GM12878 (cell line): ENCODE measurements at regions not wholly inside any gene's neighbourhood (a gene's known extent, or its start where the extent isn't known, plus 50 kb on each side); places are given as distances from the start of the nearest gene placed in this dataset.

ENCODE experiments used
- ATAC-seq: fragments of 200-7000 bp; cut with Tn5 transposase; 3 replicates; pipeline ENCODE4 v1.9.1; 2020; ENCODE audit warnings: mild to moderate bottlenecking, moderate library complexity
- BruUV-seq: library from RNA; stranded (reverse); fragments of 400-500 nt; replicated peaks from 2 replicates; lab custom pipeline; 2021; lab: Mats Ljungman, UMichigan
- CTCF ChIA-PET: fragments of 300-600 bp; sonication (Branson Sonifier 250); formaldehyde crosslinking; extraction: SDS; loops from one replicate; lab custom pipeline; 2021; ENCODE audit warnings: inconsistent platforms; lab: Yijun Ruan, JAX
- POLR2A ChIA-PET: fragments of 350-600 bp; formaldehyde crosslinking; extraction: SDS; loops from one replicate; lab custom pipeline; 2021; ENCODE audit warnings: inconsistent platforms; lab: Charles Lee
- RAD21 ChIA-PET: fragments of 300-600 bp; sonication (Branson Sonifier 250); formaldehyde crosslinking; loops from one replicate; lab custom pipeline; 2023; ENCODE audit warnings: antibody characterized with exemption; ENCODE audit not compliant: unreplicated experiment; lab: Charles Lee
- SMC1A ChIA-PET: fragments of 300-600 bp; sonication (Branson Sonifier 250); formaldehyde crosslinking; loops from one replicate; lab custom pipeline; 2023; ENCODE audit not compliant: unreplicated experiment, uncharacterized antibody; lab: Charles Lee
- DNase-seq: peaks from one replicate; pipeline ENCODE4 v3.0.0-alpha.2; 2011; ENCODE audit warnings: low read depth, low spot score
- FAIRE-seq: peaks from 3 replicates; lab custom pipeline; 2011; peaks lifted over from hg19 to GRCh38; lab: Jason Lieb, UNC
- H2AFZ ChIP-seq: 2 replicates; pipeline ENCODE4 v1.6.0; 2011; ENCODE audit warnings: low read depth, low read length, control low read depth; ENCODE audit not compliant: control insufficient read depth
- H3K27ac ChIP-seq: 2 replicates; pipeline ENCODE4 v1.5.1; 2011; ENCODE audit warnings: control low read depth; ENCODE audit not compliant: control insufficient read depth, insufficient read depth
- H3K27me3 ChIP-seq, 2 experiments: replicated peaks in 1 of 2; 2 replicates each; pipeline versions ENCODE4 v1.6.0 to v1.6.1; 2011; ENCODE audit warnings: low read length in 1 of 2; ENCODE audit not compliant: control insufficient read depth in 2 of 2, insufficient read depth in 2 of 2
- H3K36me3 ChIP-seq, 2 experiments: 2 replicates each; pipeline ENCODE4 v1.5.1; 2011; ENCODE audit warnings: low read length in 1 of 2; ENCODE audit not compliant: control insufficient read depth in 2 of 2, insufficient read depth in 2 of 2
- H3K4me1 ChIP-seq: 2 replicates; pipeline ENCODE4 v1.6.1; 2011; ENCODE audit warnings: mild to moderate bottlenecking, low read length, moderate library complexity, mixed read lengths; ENCODE audit not compliant: control insufficient read depth, insufficient read depth
- H3K4me2 ChIP-seq: 2 replicates; pipeline ENCODE4 v1.6.0; 2011; ENCODE audit warnings: control low read depth; ENCODE audit not compliant: control insufficient read depth, insufficient read depth
- H3K4me3 ChIP-seq: fragments of 200-600 bp; sonication (generic); 2 replicates; pipeline ENCODE4 v1.5.1; 2016
- H3K79me2 ChIP-seq: 2 replicates; pipeline ENCODE4 v1.6.0; 2011; ENCODE audit warnings: low read length; ENCODE audit not compliant: control insufficient read depth, insufficient read depth
- H3K9ac ChIP-seq: 2 replicates; pipeline ENCODE4 v1.8.0; 2011; ENCODE audit warnings: low read length, control low read depth, mixed read lengths; ENCODE audit not compliant: control insufficient read depth, insufficient read depth
- H3K9me3 ChIP-seq: replicated peaks from 3 replicates; pipeline ENCODE4 v1.5.1; 2011; ENCODE audit warnings: mild to moderate bottlenecking, low read length; ENCODE audit not compliant: control insufficient read depth, insufficient read depth
- H4K20me1 ChIP-seq: 2 replicates; pipeline ENCODE4 v1.6.0; 2011; ENCODE audit not compliant: control insufficient read depth, insufficient read depth
- BCLAF1 ChIP-seq: fragments of 450-650 bp; IDR thresholded peaks from 2 replicates; pipeline ENCODE4 v1.6.1; 2017; ENCODE audit warnings: antibody characterized with exemption, mild to moderate bottlenecking, moderate library complexity
- E2F4 ChIP-seq: IDR thresholded peaks from 2 replicates; pipeline ENCODE4 v1.6.1; 2012; ENCODE audit warnings: low read depth, low read length, improper control_type of control experiment
- ETV6 ChIP-seq, 2 experiments: fragments of 450-650 bp in 1 of 2; IDR thresholded peaks in 1 of 2; conservative IDR thresholded peaks in 1 of 2; 2 replicates each; pipeline ENCODE4 v1.6.1; 2014; ENCODE audit warnings: antibody characterized with exemption in 1 of 2, borderline replicate concordance in 1 of 2, low read depth in 1 of 2, mild to moderate bottlenecking in 1 of 2, moderate library complexity in 1 of 2
- HCFC1 ChIP-seq: fragments of 150-350 bp; IDR thresholded peaks from 2 replicates; pipeline ENCODE4 v1.6.1; 2014; ENCODE audit warnings: low read length
- JUND ChIP-seq: IDR thresholded peaks from 2 replicates; pipeline ENCODE4 v1.6.1; 2012; ENCODE audit warnings: low read depth, mild to moderate bottlenecking, low read length, improper control_type of control experiment, moderate library complexity
- MEF2B ChIP-seq: fragments of 450-650 bp; IDR thresholded peaks from 2 replicates; pipeline ENCODE4 v1.6.1; 2018; ENCODE audit warnings: mild to moderate bottlenecking, moderate library complexity; ENCODE audit not compliant: partially characterized antibody, poor library complexity, severe bottlenecking
- MTA2 ChIP-seq: fragments of 450-650 bp; IDR thresholded peaks from 2 replicates; pipeline ENCODE4 v1.6.1; 2016; ENCODE audit warnings: low read depth, mild to moderate bottlenecking, moderate library complexity
- NFXL1 ChIP-seq: fragments of 450-650 bp; IDR thresholded peaks from 2 replicates; pipeline ENCODE4 v1.6.1; 2017; ENCODE audit warnings: antibody characterized with exemption, mild to moderate bottlenecking, borderline replicate concordance
- NFYB ChIP-seq: IDR thresholded peaks from 2 replicates; pipeline ENCODE4 v1.6.1; 2011; ENCODE audit warnings: low read depth, mild to moderate bottlenecking, low read length, improper control_type of control experiment, moderate library complexity; ENCODE audit not compliant: insufficient read depth
- NR2F1 ChIP-seq: fragments of 450-650 bp; conservative IDR thresholded peaks from 2 replicates; pipeline ENCODE4 v1.6.1; 2017; ENCODE audit warnings: mild to moderate bottlenecking
- PML ChIP-seq: IDR thresholded peaks from 2 replicates; pipeline ENCODE4 v1.6.1; 2012; ENCODE audit warnings: low read length, inconsistent platforms
- PRDM15 ChIP-seq: fragments of 450-650 bp; formaldehyde crosslinking; IDR thresholded peaks from 2 replicates; pipeline ENCODE4 v1.4.0; 2020; ENCODE audit warnings: mild to moderate bottlenecking, moderate library complexity
- SIN3A ChIP-seq: IDR thresholded peaks from 2 replicates; pipeline ENCODE4 v1.6.1; 2012; ENCODE audit warnings: low read depth, low read length, improper control_type of control experiment
- SUPT20H ChIP-seq: IDR thresholded peaks from 2 replicates; pipeline ENCODE4 v1.6.1; 2011; ENCODE audit warnings: low read depth, mild to moderate bottlenecking, low read length, moderate library complexity, borderline replicate concordance; ENCODE audit not compliant: control insufficient read depth
- TCF3 ChIP-seq: IDR thresholded peaks from 2 replicates; pipeline ENCODE4 v1.6.1; 2012; ENCODE audit warnings: low read depth, mild to moderate bottlenecking, low read length, borderline replicate concordance; ENCODE audit not compliant: insufficient read depth
- TCF7 ChIP-seq: IDR thresholded peaks from 2 replicates; pipeline ENCODE4 v1.6.1; 2014; ENCODE audit warnings: antibody characterized with exemption, borderline replicate concordance
- in situ Hi-C: fragments of 300-500 bp; cut with MboI; formaldehyde crosslinking; loops from 9 replicates; pipeline ENCODE4 v1.14.3; 2018; ENCODE audit warnings: mixed read lengths
- intact Hi-C: fragments of 100-400 bp; cut with micrococcal nuclease; formaldehyde crosslinking; loops from one replicate; pipeline ENCODE4 v1.14.2; 2022; ENCODE audit not compliant: unreplicated experiment

- RAD21 ChIA-PET = no interaction called here
- H3K36me3 ChIP-seq = no peaks in the 10 kb centered on the region
- BruUV-seq = no TSS peak
- in situ Hi-C loops (no loop called here), intact Hi-C loops (no loop called here)
- H3K27ac ChIP-seq = no peak overlapping the region
- H3K27me3 ChIP-seq = no peaks in the 10 kb centered on the region
- no peaks in the 10 kb centered on the region for H3K79me2 ChIP-seq
- H3K4me3 ChIP-seq = no peak overlapping the region
- H2AFZ ChIP-seq = no peak overlapping the region
- no peak for DNase-seq
- SMC1A ChIA-PET = interaction anchor here (0.8 to 1.4 kb wide), 3 partner anchors 13 to 44 kb away, joined by 3 to 5 read pairs (median 4); no protein-coding TSS in a partner anchor
- no peaks in the 10 kb centered on the region for H4K20me1 ChIP-seq
- no peak overlapping the region for H3K4me2 ChIP-seq
- FAIRE-seq = no peak
- H3K9me3 ChIP-seq = no peaks in the 10 kb centered on the region
- ATAC-seq = no peak
- no peaks in the 10 kb centered on the region for H3K4me1 ChIP-seq
- CTCF ChIA-PET = interaction anchor here (1.1 kb wide), 1 partner anchor 13 kb away, joined by 4 read pairs; no protein-coding TSS in a partner anchor
- no peak overlapping the region for H3K9ac ChIP-seq
- POLR2A ChIA-PET = no interaction called here
- TF ChIP-seq TCF7 = no peak
- no peak for TF ChIP-seq ETV6 (conservative IDR thresholded peaks at IDR 0.05 in 1 of 2, IDR thresholded peaks at IDR 0.05 in 1 of 2; ENCODE audit: borderline replicate concordance in 1 of 2, low read depth in 1 of 2)
- no peak for TF ChIP-seq MTA2
- no peak for TF ChIP-seq E2F4
- no peak for TF ChIP-seq MEF2B
- TF ChIP-seq SUPT20H = no peak
- TF ChIP-seq NFXL1 = no peak
- no peak for TF ChIP-seq JUND
- no peak for TF ChIP-seq TCF3
- TF ChIP-seq NR2F1 = no peak
- TF ChIP-seq PML = no peak
- TF ChIP-seq HCFC1 = no peak
- TF ChIP-seq NFYB = no peak
- no peak for TF ChIP-seq BCLAF1
- no peak for TF ChIP-seq PRDM15 (CRISPR knock-in tag)
- no peak for TF ChIP-seq SIN3A
These were observed 250.8 kb downstream of the SLC6A15 start for GRCh38 chr12:84661786-84662185.
